GM12878 (cell line): ENCODE measurements at regions not wholly inside any gene's neighbourhood (a gene's known extent, or its start where the extent isn't known, plus 50 kb on each side); places are given as distances from the start of the nearest gene placed in this dataset.

Source experiments
- ATAC-seq: fragments of 200-7000 bp; cut with Tn5 transposase; 3 replicates; pipeline ENCODE4 v1.9.1; 2020; ENCODE audit warnings: mild to moderate bottlenecking, moderate library complexity
- BruUV-seq: library from RNA; stranded (reverse); fragments of 400-500 nt; replicated peaks from 2 replicates; lab custom pipeline; 2021; lab: Mats Ljungman, UMichigan
- CTCF ChIA-PET: fragments of 300-600 bp; sonication (Branson Sonifier 250); formaldehyde crosslinking; extraction: SDS; loops from one replicate; lab custom pipeline; 2021; ENCODE audit warnings: inconsistent platforms; lab: Yijun Ruan, JAX
- POLR2A ChIA-PET: fragments of 350-600 bp; formaldehyde crosslinking; extraction: SDS; loops from one replicate; lab custom pipeline; 2021; ENCODE audit warnings: inconsistent platforms; lab: Charles Lee
- RAD21 ChIA-PET: fragments of 300-600 bp; sonication (Branson Sonifier 250); formaldehyde crosslinking; loops from one replicate; lab custom pipeline; 2023; ENCODE audit warnings: antibody characterized with exemption; ENCODE audit not compliant: unreplicated experiment; lab: Charles Lee
- SMC1A ChIA-PET: fragments of 300-600 bp; sonication (Branson Sonifier 250); formaldehyde crosslinking; loops from one replicate; lab custom pipeline; 2023; ENCODE audit not compliant: unreplicated experiment, uncharacterized antibody; lab: Charles Lee
- DNase-seq: peaks from one replicate; pipeline ENCODE4 v3.0.0-alpha.2; 2011; ENCODE audit warnings: low read depth, low spot score
- FAIRE-seq: peaks from 3 replicates; lab custom pipeline; 2011; peaks lifted over from hg19 to GRCh38; lab: Jason Lieb, UNC
- H2AFZ ChIP-seq: 2 replicates; pipeline ENCODE4 v1.6.0; 2011; ENCODE audit warnings: low read depth, low read length, control low read depth; ENCODE audit not compliant: control insufficient read depth
- H3K27ac ChIP-seq: 2 replicates; pipeline ENCODE4 v1.5.1; 2011; ENCODE audit warnings: control low read depth; ENCODE audit not compliant: control insufficient read depth, insufficient read depth
- H3K27me3 ChIP-seq, 2 experiments: replicated peaks in 1 of 2; 2 replicates each; pipeline versions ENCODE4 v1.6.0 to v1.6.1; 2011; ENCODE audit warnings: low read length in 1 of 2; ENCODE audit not compliant: control insufficient read depth in 2 of 2, insufficient read depth in 2 of 2
- H3K36me3 ChIP-seq, 2 experiments: 2 replicates each; pipeline ENCODE4 v1.5.1; 2011; ENCODE audit warnings: low read length in 1 of 2; ENCODE audit not compliant: control insufficient read depth in 2 of 2, insufficient read depth in 2 of 2
- H3K4me1 ChIP-seq: 2 replicates; pipeline ENCODE4 v1.6.1; 2011; ENCODE audit warnings: mild to moderate bottlenecking, low read length, moderate library complexity, mixed read lengths; ENCODE audit not compliant: control insufficient read depth, insufficient read depth
- H3K4me2 ChIP-seq: 2 replicates; pipeline ENCODE4 v1.6.0; 2011; ENCODE audit warnings: control low read depth; ENCODE audit not compliant: control insufficient read depth, insufficient read depth
- H3K4me3 ChIP-seq: fragments of 200-600 bp; sonication (generic); 2 replicates; pipeline ENCODE4 v1.5.1; 2016
- H3K79me2 ChIP-seq: 2 replicates; pipeline ENCODE4 v1.6.0; 2011; ENCODE audit warnings: low read length; ENCODE audit not compliant: control insufficient read depth, insufficient read depth
- H3K9ac ChIP-seq: 2 replicates; pipeline ENCODE4 v1.8.0; 2011; ENCODE audit warnings: low read length, control low read depth, mixed read lengths; ENCODE audit not compliant: control insufficient read depth, insufficient read depth
- H3K9me3 ChIP-seq: replicated peaks from 3 replicates; pipeline ENCODE4 v1.5.1; 2011; ENCODE audit warnings: mild to moderate bottlenecking, low read length; ENCODE audit not compliant: control insufficient read depth, insufficient read depth
- H4K20me1 ChIP-seq: 2 replicates; pipeline ENCODE4 v1.6.0; 2011; ENCODE audit not compliant: control insufficient read depth, insufficient read depth
- CHD1 ChIP-seq: IDR thresholded peaks from 2 replicates; pipeline ENCODE4 v1.6.1; 2012; ENCODE audit warnings: low read depth, low read length, improper control_type of control experiment
- CHD2 ChIP-seq: IDR thresholded peaks from 2 replicates; pipeline ENCODE4 v1.6.1; 2011; ENCODE audit warnings: low read depth, low read length, improper control_type of control experiment, borderline replicate concordance
- DPF2 ChIP-seq: fragments of 450-650 bp; IDR thresholded peaks from 2 replicates; pipeline ENCODE4 v1.6.1; 2017; ENCODE audit warnings: mild to moderate bottlenecking
- ELK1 ChIP-seq: IDR thresholded peaks from 2 replicates; pipeline ENCODE4 v1.6.1; 2012; ENCODE audit warnings: low read depth, low read length, improper control_type of control experiment
- GATAD2B ChIP-seq: fragments of 450-650 bp; conservative IDR thresholded peaks from 2 replicates; pipeline ENCODE4 v1.6.1; 2017; ENCODE audit warnings: low read depth, mild to moderate bottlenecking, moderate library complexity
- POLR2AphosphoS5 ChIP-seq: IDR thresholded peaks from 2 replicates; pipeline ENCODE4 v1.6.1; 2011; ENCODE audit warnings: mild to moderate bottlenecking, low read length, inconsistent platforms
- SIX5 ChIP-seq: IDR thresholded peaks from 2 replicates; pipeline ENCODE4 v1.6.1; 2011; ENCODE audit warnings: mild to moderate bottlenecking, low read depth, low read length, moderate library complexity; ENCODE audit not compliant: severe bottlenecking
- YBX1 ChIP-seq: fragments of 450-650 bp; IDR thresholded peaks from 2 replicates; pipeline ENCODE4 v1.6.1; 2016; ENCODE audit warnings: antibody characterized with exemption
- ZSCAN29 ChIP-seq: fragments of 450-650 bp; IDR thresholded peaks from 2 replicates; pipeline ENCODE4 v1.6.1; 2017; ENCODE audit warnings: mild to moderate bottlenecking, moderate library complexity
- WGBS: methylation state at CpG from one replicate; pipeline ENCODE4 v1.1.6; 2016; ENCODE audit warnings: low lambda C conversion rate; ENCODE audit not compliant: insufficient replicate concordance, insufficient coverage; ENCODE audit errors: missing lambda C conversion rate; 5-methylcytosine and 5-hydroxymethylcytosine counted together
- in situ Hi-C: fragments of 300-500 bp; cut with MboI; formaldehyde crosslinking; loops from 9 replicates; pipeline ENCODE4 v1.14.3; 2018; ENCODE audit warnings: mixed read lengths
- intact Hi-C: fragments of 100-400 bp; cut with micrococcal nuclease; formaldehyde crosslinking; loops from one replicate; pipeline ENCODE4 v1.14.2; 2022; ENCODE audit not compliant: unreplicated experiment
- TF ChIP-seq, protein P1 (sequence below): fragments of 450-650 bp; IDR thresholded peaks from 2 replicates; pipeline ENCODE4 v1.6.1; 2017; ENCODE audit warnings: borderline replicate concordance
- TF ChIP-seq, protein P2 (sequence below): fragments of 450-650 bp; IDR thresholded peaks from 2 replicates; pipeline ENCODE4 v1.6.1; 2018; ENCODE audit warnings: mild to moderate bottlenecking, low read depth, moderate library complexity; ENCODE audit not compliant: partially characterized antibody

GRCh38 chr9:26579056-26579455, 313.5 kb downstream of the CAAP1 start:
- Histone ChIP-seq H3K4me1 (no peaks in the 10 kb centered on the region), H3K9ac (no peak overlapping the region), H4K20me1 (no peaks in the 10 kb centered on the region), H3K79me2 (no peaks in the 10 kb centered on the region), H3K9me3 (no peaks in the 10 kb centered on the region), H3K36me3 (no peaks in the 10 kb centered on the region), H3K27ac (no peak overlapping the region), H2AFZ (no peak overlapping the region), H3K4me3 (no peak overlapping the region), H3K27me3 (no peaks in the 10 kb centered on the region), H3K4me2 (no peak overlapping the region)
- no TSS peak for BruUV-seq
- no peak for FAIRE-seq
- DNase-seq, result no peak
- 0% methylated on average over 2 of the region's 2 CpGs for WGBS
- ChIA-PET SMC1A (no interaction called here), RAD21 (no interaction called here), POLR2A (no interaction called here), CTCF (interaction anchor here (0.6 kb wide), 1 partner anchor 246 kb away, joined by 3 read pairs; no protein-coding TSS in a partner anchor)
- TF ChIP-seq POLR2AphosphoS5 (no peak), ZSCAN29 (no peak), CHD2 (no peak)
- intact Hi-C loops, result no loop called here
- in situ Hi-C loops, result no loop called here
- ATAC-seq, result peak; percentile 66; the same call in 2 of the 3 replicates

DNA sequence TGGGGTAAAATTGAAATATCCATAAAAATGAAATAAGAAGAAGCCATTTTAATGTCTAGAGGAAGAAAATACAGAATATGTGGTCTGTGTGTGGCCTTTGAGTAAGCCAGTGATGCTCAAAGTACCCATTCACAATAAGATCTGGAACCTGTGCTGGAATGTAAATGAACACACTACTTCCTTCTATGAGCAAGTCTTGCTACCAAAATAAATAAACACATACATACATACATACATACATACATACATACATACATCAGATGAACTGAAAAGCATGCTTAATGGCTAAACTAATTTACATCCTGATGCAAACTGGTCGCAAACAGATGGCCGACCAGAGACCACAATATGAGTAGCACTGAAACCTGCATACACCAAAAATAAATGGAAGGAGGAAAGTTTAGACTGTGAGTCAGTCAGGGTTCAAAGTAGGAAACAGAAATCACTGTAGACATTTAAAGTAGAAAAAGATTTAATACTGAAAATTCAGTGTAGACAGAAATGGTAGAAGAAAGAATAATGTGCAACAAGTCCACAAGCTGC, 317.6 kb downstream of the CAAP1 start:
- no peaks in the 10 kb centered on the region for H4K20me1 ChIP-seq
- TF ChIP-seq YBX1, result no peak
- no peak for TF ChIP-seq ELK1
- TF ChIP-seq DPF2, result no peak
- TF ChIP-seq SIX5, result no peak
- no peak for TF ChIP-seq CHD1
- no peak for TF ChIP-seq GATAD2B
- no peak for TF ChIP-seq ZSCAN29
- TF ChIP-seq, protein P1, sequence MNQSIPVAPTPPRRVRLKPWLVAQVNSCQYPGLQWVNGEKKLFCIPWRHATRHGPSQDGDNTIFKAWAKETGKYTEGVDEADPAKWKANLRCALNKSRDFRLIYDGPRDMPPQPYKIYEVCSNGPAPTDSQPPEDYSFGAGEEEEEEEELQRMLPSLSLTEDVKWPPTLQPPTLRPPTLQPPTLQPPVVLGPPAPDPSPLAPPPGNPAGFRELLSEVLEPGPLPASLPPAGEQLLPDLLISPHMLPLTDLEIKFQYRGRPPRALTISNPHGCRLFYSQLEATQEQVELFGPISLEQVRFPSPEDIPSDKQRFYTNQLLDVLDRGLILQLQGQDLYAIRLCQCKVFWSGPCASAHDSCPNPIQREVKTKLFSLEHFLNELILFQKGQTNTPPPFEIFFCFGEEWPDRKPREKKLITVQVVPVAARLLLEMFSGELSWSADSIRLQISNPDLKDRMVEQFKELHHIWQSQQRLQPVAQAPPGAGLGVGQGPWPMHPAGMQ, result no peak
- TF ChIP-seq, protein P2, sequence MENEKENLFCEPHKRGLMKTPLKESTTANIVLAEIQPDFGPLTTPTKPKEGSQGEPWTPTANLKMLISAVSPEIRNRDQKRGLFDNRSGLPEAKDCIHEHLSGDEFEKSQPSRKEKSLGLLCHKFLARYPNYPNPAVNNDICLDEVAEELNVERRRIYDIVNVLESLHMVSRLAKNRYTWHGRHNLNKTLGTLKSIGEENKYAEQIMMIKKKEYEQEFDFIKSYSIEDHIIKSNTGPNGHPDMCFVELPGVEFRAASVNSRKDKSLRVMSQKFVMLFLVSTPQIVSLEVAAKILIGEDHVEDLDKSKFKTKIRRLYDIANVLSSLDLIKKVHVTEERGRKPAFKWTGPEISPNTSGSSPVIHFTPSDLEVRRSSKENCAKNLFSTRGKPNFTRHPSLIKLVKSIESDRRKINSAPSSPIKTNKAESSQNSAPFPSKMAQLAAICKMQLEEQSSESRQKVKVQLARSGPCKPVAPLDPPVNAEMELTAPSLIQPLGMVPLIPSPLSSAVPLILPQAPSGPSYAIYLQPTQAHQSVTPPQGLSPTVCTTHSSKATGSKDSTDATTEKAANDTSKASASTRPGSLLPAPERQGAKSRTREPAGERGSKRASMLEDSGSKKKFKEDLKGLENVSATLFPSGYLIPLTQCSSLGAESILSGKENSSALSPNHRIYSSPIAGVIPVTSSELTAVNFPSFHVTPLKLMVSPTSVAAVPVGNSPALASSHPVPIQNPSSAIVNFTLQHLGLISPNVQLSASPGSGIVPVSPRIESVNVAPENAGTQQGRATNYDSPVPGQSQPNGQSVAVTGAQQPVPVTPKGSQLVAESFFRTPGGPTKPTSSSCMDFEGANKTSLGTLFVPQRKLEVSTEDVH, result no peak
- SMC1A ChIA-PET, result no interaction called here
- H3K79me2 ChIP-seq, result no peaks in the 10 kb centered on the region
- RAD21 ChIA-PET, result no interaction called here
- H3K9ac ChIP-seq, result no peak overlapping the region
- no peaks in the 10 kb centered on the region for H3K9me3 ChIP-seq
- FAIRE-seq (no peak), DNase-seq (no peak), ATAC-seq (no peak)
- in situ Hi-C loops, result no loop called here
- H3K27me3 ChIP-seq, result no peaks in the 10 kb centered on the region
- intact Hi-C loops, result no loop called here
- no peak overlapping the region for H3K4me2 ChIP-seq
- H3K4me1 ChIP-seq, result no peaks in the 10 kb centered on the region
- H3K36me3 ChIP-seq, result no peaks in the 10 kb centered on the region
- H2AFZ ChIP-seq, result no peak overlapping the region
- H3K4me3 ChIP-seq, result no peak overlapping the region
- 47% methylated on average over 2 of the region's 2 CpGs for whole genome bisulfite sequencing
- CTCF ChIA-PET, result no interaction called here
- POLR2A ChIA-PET, result no interaction called here
- BruUV-seq, result no TSS peak
- H3K27ac ChIP-seq, result no peak overlapping the region
